HCT116 (cell line): ENCODE measurements at regions not wholly inside any gene's neighbourhood (a gene's known extent, or its start where the extent isn't known, plus 50 kb on each side); places are given as distances from the start of the nearest gene placed in this dataset.

ENCODE experiments used
- ATAC-seq: fragments of 200-7000 bp; cut with Tn5 transposase; 2 replicates; pipeline ENCODE4 v1.9.1; 2020; ENCODE audit warnings: mild to moderate bottlenecking, moderate library complexity
- BruUV-seq: library from RNA; stranded (reverse); fragments of 400-500 nt; replicated peaks from 2 replicates; lab custom pipeline; 2021; lab: Mats Ljungman, UMichigan
- CTCF ChIA-PET: fragments of 300-600 bp; sonication (Branson Sonifier 250); formaldehyde crosslinking; loops from one replicate; lab custom pipeline; 2021; ENCODE audit warnings: antibody characterized with exemption; lab: Charles Lee
- POLR2A ChIA-PET: fragments of 300-600, 350-600 bp; sonication (Branson Sonifier 250); formaldehyde crosslinking; loops from one replicate; lab custom pipeline; 2021; ENCODE audit warnings: antibody characterized with exemption; lab: Charles Lee
- RAD21 ChIA-PET, 2 experiments: fragments of 300-600 bp; sonication (Branson Sonifier 250); formaldehyde crosslinking; loops; one replicate each; lab custom pipeline; 2023; ENCODE audit warnings: low total read pairs in 2 of 2; ENCODE audit not compliant: uncharacterized antibody in 2 of 2, unreplicated experiment in 2 of 2, low non-redundant PET in 1 of 2; lab: Charles Lee
- DNase-seq: peaks from one replicate; pipeline ENCODE4 v3.0.0-alpha.2; 2010; ENCODE audit warnings: low read depth, low spot score
- H2AFZ ChIP-seq: fragments of 200-600 bp; shearing (Covaris generic), sonication (generic); 2 replicates; pipeline ENCODE4 v1.6.1; 2017; ENCODE audit warnings: low read depth, mixed run types, mixed read lengths, antibody characterized with exemption, low read length; ENCODE audit not compliant: poor library complexity, severe bottlenecking
- H3K27ac ChIP-seq: 2 replicates; pipeline ENCODE4 v1.5.1; 2012; ENCODE audit warnings: low read depth, low read length
- H3K27me3 ChIP-seq: fragments of 200-600 bp; sonication (generic); 2 replicates; pipeline ENCODE4 v1.6.1; 2016; ENCODE audit warnings: mixed run types, low read length, mixed read lengths; ENCODE audit not compliant: insufficient read depth
- H3K36me3 ChIP-seq, 2 experiments: fragments of 200-500 bp in 1 of 2; fragments of 200-600 bp in 1 of 2; sonication (Bioruptor generic) in 1 of 2; sonication (generic) in 1 of 2; 2 replicates each; pipeline versions ENCODE4 v1.5.1 to v1.6.1; 2014 to 2016; ENCODE audit warnings: low read length in 2 of 2, inconsistent platforms in 1 of 2, mixed read lengths in 1 of 2, mixed run types in 1 of 2; ENCODE audit not compliant: insufficient read depth in 2 of 2, control insufficient read depth in 1 of 2
- H3K4me1 ChIP-seq, 2 experiments: fragments of 200-600 bp in 1 of 2; sonication (generic) in 1 of 2; 2 replicates each; pipeline versions ENCODE4 v1.5.1 to v1.6.1; 2012 to 2017; ENCODE audit warnings: low read length in 2 of 2, inconsistent platforms in 1 of 2, mild to moderate bottlenecking in 1 of 2, mixed read lengths in 1 of 2, mixed run types in 1 of 2, moderate library complexity in 1 of 2; ENCODE audit not compliant: insufficient read depth in 2 of 2, control insufficient read depth in 1 of 2
- H3K4me2 ChIP-seq: fragments of 200-600 bp; sonication (generic); 2 replicates; pipeline ENCODE4 v1.6.1; 2017; ENCODE audit warnings: mixed run types, low read length, mixed read lengths
- H3K4me3 ChIP-seq, 2 experiments: fragments of 200-600 bp in 1 of 2; sonication (generic) in 1 of 2; replicated peaks in 1 of 2; 2 replicates each; pipeline ENCODE4 v1.5.1; 2011 to 2016; ENCODE audit warnings: low read length in 2 of 2, control low read depth in 1 of 2, low read depth in 1 of 2, mild to moderate bottlenecking in 1 of 2, mixed read lengths in 1 of 2, mixed run types in 1 of 2
- H3K79me2 ChIP-seq: fragments of 200-600 bp; sonication (generic); 2 replicates; pipeline ENCODE4 v1.6.1; 2017; ENCODE audit warnings: mild to moderate bottlenecking, mixed run types, low read length, moderate library complexity, mixed read lengths; ENCODE audit not compliant: insufficient read depth
- H3K9ac ChIP-seq: fragments of 200-600 bp; sonication (generic); 2 replicates; pipeline ENCODE4 v1.6.1; 2016; ENCODE audit warnings: low read length, mixed read lengths
- H3K9me2 ChIP-seq: fragments of 200-600 bp; sonication (generic), shearing (Covaris generic); 2 replicates; pipeline ENCODE4 v1.6.1; 2017; ENCODE audit warnings: mixed run types, mild to moderate bottlenecking, moderate library complexity; ENCODE audit not compliant: insufficient read depth
- H3K9me3 ChIP-seq, 2 experiments: fragments of 200-500 bp in 1 of 2; fragments of 200-600 bp in 1 of 2; sonication (Bioruptor generic) in 1 of 2; sonication (generic) in 1 of 2; 2 replicates each; pipeline ENCODE4 v1.6.1; 2014 to 2017; ENCODE audit warnings: low read length in 2 of 2, mixed read lengths in 2 of 2, inconsistent platforms in 1 of 2, low read depth in 1 of 2, mild to moderate bottlenecking in 1 of 2, mixed run types in 1 of 2, moderate library complexity in 1 of 2; ENCODE audit not compliant: control insufficient read depth in 1 of 2, insufficient read depth in 1 of 2
- H4K20me1 ChIP-seq: fragments of 200-600 bp; sonication (generic), shearing (Covaris generic); 2 replicates; pipeline ENCODE4 v1.6.1; 2017; ENCODE audit warnings: mixed run types, mild to moderate bottlenecking, moderate library complexity; ENCODE audit not compliant: insufficient read depth
- CBX3 ChIP-seq: IDR thresholded peaks from 2 replicates; pipeline ENCODE4 v1.6.1; 2012; ENCODE audit warnings: low read depth
- CEBPB ChIP-seq: IDR thresholded peaks from 2 replicates; pipeline ENCODE4 v1.6.1; 2012; ENCODE audit warnings: low read depth
- EGR1 ChIP-seq: IDR thresholded peaks from 2 replicates; pipeline ENCODE4 v1.6.1; 2012; ENCODE audit warnings: low read depth
- ELF1 ChIP-seq: IDR thresholded peaks from 2 replicates; pipeline ENCODE4 v1.6.1; 2012; ENCODE audit warnings: low read depth, borderline replicate concordance
- EZH2phosphoT487 ChIP-seq: fragments of 200-600 bp; IDR thresholded peaks from 2 replicates; pipeline ENCODE4 v1.6.1; 2018; ENCODE audit warnings: antibody characterized with exemption, borderline replicate concordance
- FOSL1 ChIP-seq: IDR thresholded peaks from 2 replicates; pipeline ENCODE4 v1.6.1; 2012; ENCODE audit warnings: low read depth
- JUND ChIP-seq: IDR thresholded peaks from 2 replicates; pipeline ENCODE4 v1.6.1; 2012
- POLR2A ChIP-seq: IDR thresholded peaks from 2 replicates; pipeline ENCODE4 v1.7.0; 2011; ENCODE audit warnings: borderline replicate concordance; ENCODE audit not compliant: insufficient read depth, insufficient read length; ENCODE audit errors: extremely low read depth
- RAD21 ChIP-seq: IDR thresholded peaks from 2 replicates; pipeline ENCODE4 v1.6.1; 2012; ENCODE audit warnings: low read depth, mild to moderate bottlenecking
- SIN3A ChIP-seq: IDR thresholded peaks from 2 replicates; pipeline ENCODE4 v1.6.1; 2012; ENCODE audit warnings: low read depth
- SP1 ChIP-seq: IDR thresholded peaks from 2 replicates; pipeline ENCODE4 v1.6.1; 2012; ENCODE audit warnings: low read depth
- SRF ChIP-seq: IDR thresholded peaks from 2 replicates; pipeline ENCODE4 v1.6.1; 2012; ENCODE audit warnings: low read depth
- ZFX ChIP-seq: fragments of 450-650 bp; IDR thresholded peaks from 2 replicates; pipeline ENCODE4 v1.6.1; 2017
- ZNF274 ChIP-seq: fragments of 200-500 bp; sonication (Bioruptor generic); IDR thresholded peaks from 2 replicates; pipeline ENCODE4 v1.6.1; 2014; ENCODE audit warnings: mild to moderate bottlenecking, low read depth, low read length, inconsistent platforms
- intact Hi-C: fragments of 100-400 bp; cut with micrococcal nuclease; formaldehyde crosslinking; loops from 2 replicates; pipeline ENCODE4 v1.10.0; 2022
- TF ChIP-seq, protein P1 (sequence below): IDR thresholded peaks from 2 replicates; pipeline ENCODE4 v1.6.1; 2011; ENCODE audit warnings: mild to moderate bottlenecking, low read length, moderate library complexity; ENCODE audit not compliant: insufficient replicate concordance; ENCODE audit errors: extremely low read depth
- TF ChIP-seq, protein P2 (sequence below): IDR thresholded peaks from 2 replicates; pipeline ENCODE4 v1.6.1; 2012
- TF ChIP-seq, protein P3 (sequence below): IDR thresholded peaks from 2 replicates; pipeline ENCODE4 v1.6.1; 2012
- TF ChIP-seq, protein P4 (sequence below), 3 experiments: fragments of 200-600 bp in 1 of 3; sonication (generic) in 1 of 3; IDR thresholded peaks in 2 of 3; conservative IDR thresholded peaks in 1 of 3; 2 replicates each; pipeline ENCODE4 v1.5.1; 2012 to 2017; ENCODE audit warnings: low read depth in 2 of 3, low read length in 2 of 3, antibody characterized with exemption in 1 of 3, borderline replicate concordance in 1 of 3, control low read depth in 1 of 3, mild to moderate bottlenecking in 1 of 3, mixed read lengths in 1 of 3, mixed run types in 1 of 3, moderate library complexity in 1 of 3; ENCODE audit not compliant: insufficient read depth in 1 of 3
- TF ChIP-seq, protein P5 (sequence below): IDR thresholded peaks from 2 replicates; pipeline ENCODE4 v1.6.1; 2012; ENCODE audit warnings: low read depth

DNA sequence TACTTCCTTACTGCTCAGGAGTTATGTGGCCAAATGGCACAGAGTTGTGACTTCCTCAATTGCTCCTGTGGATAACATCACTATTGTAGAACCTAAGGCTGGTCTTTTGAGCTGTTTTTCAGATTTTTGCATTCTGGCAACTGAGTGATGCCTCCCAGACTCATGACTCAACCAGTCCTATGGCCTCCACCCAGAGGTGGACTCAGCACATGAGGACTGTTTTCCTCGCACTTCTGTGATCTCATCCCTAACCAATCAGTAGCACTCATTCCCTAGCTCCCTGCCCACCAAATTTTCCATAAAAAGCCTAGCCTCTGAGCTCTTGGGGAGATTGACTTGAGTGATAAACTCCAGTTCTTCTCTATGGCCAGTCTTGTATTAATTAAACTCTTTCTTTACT is 407.9 kb upstream of the TNP1 start:
- no TSS peak for BruUV-seq
- no peaks in the 10 kb centered on the region for H3K9me2 ChIP-seq
- no peak overlapping the region for H3K4me2 ChIP-seq
- H3K27me3 ChIP-seq = peaks cover 3% of the 10 kb centered on the region
- H2AFZ ChIP-seq = no peak overlapping the region
- no peaks in the 10 kb centered on the region for H4K20me1 ChIP-seq
- no peak overlapping the region for H3K4me3 ChIP-seq
- TF ChIP-seq EGR1 = no peak
- TF ChIP-seq ZNF274 = no peak
- no peak for TF ChIP-seq CBX3
- TF ChIP-seq, protein P1, sequence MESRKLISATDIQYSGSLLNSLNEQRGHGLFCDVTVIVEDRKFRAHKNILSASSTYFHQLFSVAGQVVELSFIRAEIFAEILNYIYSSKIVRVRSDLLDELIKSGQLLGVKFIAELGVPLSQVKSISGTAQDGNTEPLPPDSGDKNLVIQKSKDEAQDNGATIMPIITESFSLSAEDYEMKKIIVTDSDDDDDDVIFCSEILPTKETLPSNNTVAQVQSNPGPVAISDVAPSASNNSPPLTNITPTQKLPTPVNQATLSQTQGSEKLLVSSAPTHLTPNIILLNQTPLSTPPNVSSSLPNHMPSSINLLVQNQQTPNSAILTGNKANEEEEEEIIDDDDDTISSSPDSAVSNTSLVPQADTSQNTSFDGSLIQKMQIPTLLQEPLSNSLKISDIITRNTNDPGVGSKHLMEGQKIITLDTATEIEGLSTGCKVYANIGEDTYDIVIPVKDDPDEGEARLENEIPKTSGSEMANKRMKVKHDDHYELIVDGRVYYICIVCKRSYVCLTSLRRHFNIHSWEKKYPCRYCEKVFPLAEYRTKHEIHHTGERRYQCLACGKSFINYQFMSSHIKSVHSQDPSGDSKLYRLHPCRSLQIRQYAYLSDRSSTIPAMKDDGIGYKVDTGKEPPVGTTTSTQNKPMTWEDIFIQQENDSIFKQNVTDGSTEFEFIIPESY = no peak
- no peak for TF ChIP-seq SP1
- no peak for TF ChIP-seq JUND
- no peak for TF ChIP-seq ZFX
- no peak for TF ChIP-seq CEBPB
- TF ChIP-seq FOSL1 = no peak
- TF ChIP-seq, protein P2, sequence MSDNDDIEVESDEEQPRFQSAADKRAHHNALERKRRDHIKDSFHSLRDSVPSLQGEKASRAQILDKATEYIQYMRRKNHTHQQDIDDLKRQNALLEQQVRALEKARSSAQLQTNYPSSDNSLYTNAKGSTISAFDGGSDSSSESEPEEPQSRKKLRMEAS = no peak
- TF ChIP-seq ELF1 = no peak
- TF ChIP-seq, protein P3, sequence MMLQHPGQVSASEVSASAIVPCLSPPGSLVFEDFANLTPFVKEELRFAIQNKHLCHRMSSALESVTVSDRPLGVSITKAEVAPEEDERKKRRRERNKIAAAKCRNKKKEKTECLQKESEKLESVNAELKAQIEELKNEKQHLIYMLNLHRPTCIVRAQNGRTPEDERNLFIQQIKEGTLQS = no peak
- TF ChIP-seq, protein P4, sequence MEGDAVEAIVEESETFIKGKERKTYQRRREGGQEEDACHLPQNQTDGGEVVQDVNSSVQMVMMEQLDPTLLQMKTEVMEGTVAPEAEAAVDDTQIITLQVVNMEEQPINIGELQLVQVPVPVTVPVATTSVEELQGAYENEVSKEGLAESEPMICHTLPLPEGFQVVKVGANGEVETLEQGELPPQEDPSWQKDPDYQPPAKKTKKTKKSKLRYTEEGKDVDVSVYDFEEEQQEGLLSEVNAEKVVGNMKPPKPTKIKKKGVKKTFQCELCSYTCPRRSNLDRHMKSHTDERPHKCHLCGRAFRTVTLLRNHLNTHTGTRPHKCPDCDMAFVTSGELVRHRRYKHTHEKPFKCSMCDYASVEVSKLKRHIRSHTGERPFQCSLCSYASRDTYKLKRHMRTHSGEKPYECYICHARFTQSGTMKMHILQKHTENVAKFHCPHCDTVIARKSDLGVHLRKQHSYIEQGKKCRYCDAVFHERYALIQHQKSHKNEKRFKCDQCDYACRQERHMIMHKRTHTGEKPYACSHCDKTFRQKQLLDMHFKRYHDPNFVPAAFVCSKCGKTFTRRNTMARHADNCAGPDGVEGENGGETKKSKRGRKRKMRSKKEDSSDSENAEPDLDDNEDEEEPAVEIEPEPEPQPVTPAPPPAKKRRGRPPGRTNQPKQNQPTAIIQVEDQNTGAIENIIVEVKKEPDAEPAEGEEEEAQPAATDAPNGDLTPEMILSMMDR (IDR thresholded peaks at IDR 0.05 in 2 of 3, conservative IDR thresholded peaks at IDR 0.05 in 1 of 3; ENCODE audit: borderline replicate concordance in 1 of 3, insufficient read depth in 1 of 3, low read depth in 2 of 3, low read length in 2 of 3) = no peak
- no peak for TF ChIP-seq RAD21
- no peak for TF ChIP-seq SRF
- TF ChIP-seq SIN3A = no peak
- no peak for TF ChIP-seq EZH2phosphoT487
- TF ChIP-seq, protein P5, sequence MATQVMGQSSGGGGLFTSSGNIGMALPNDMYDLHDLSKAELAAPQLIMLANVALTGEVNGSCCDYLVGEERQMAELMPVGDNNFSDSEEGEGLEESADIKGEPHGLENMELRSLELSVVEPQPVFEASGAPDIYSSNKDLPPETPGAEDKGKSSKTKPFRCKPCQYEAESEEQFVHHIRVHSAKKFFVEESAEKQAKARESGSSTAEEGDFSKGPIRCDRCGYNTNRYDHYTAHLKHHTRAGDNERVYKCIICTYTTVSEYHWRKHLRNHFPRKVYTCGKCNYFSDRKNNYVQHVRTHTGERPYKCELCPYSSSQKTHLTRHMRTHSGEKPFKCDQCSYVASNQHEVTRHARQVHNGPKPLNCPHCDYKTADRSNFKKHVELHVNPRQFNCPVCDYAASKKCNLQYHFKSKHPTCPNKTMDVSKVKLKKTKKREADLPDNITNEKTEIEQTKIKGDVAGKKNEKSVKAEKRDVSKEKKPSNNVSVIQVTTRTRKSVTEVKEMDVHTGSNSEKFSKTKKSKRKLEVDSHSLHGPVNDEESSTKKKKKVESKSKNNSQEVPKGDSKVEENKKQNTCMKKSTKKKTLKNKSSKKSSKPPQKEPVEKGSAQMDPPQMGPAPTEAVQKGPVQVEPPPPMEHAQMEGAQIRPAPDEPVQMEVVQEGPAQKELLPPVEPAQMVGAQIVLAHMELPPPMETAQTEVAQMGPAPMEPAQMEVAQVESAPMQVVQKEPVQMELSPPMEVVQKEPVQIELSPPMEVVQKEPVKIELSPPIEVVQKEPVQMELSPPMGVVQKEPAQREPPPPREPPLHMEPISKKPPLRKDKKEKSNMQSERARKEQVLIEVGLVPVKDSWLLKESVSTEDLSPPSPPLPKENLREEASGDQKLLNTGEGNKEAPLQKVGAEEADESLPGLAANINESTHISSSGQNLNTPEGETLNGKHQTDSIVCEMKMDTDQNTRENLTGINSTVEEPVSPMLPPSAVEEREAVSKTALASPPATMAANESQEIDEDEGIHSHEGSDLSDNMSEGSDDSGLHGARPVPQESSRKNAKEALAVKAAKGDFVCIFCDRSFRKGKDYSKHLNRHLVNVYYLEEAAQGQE = no peak
- no peak for TF ChIP-seq POLR2A
- TF ChIP-seq, all 23 proteins: peak for 0
- H3K9me3 ChIP-seq = no peaks in the 10 kb centered on the region; a peak in 1 of 4 replicates
- ChIA-PET POLR2A (no interaction called here), RAD21 (no interaction called here), CTCF (no interaction called here)
- no peak overlapping the region for H3K9ac ChIP-seq
- DNase-seq = no peak
- intact Hi-C loops = no loop called here
- H3K27ac ChIP-seq = no peak overlapping the region
- no peaks in the 10 kb centered on the region for H3K4me1 ChIP-seq
- H3K79me2 ChIP-seq = no peaks in the 10 kb centered on the region
- no peaks in the 10 kb centered on the region for H3K36me3 ChIP-seq
- ATAC-seq = no peak
